Panc1 (cell line): ENCODE measurements at regions not wholly inside any gene's neighbourhood (a gene's known extent, or its start where the extent isn't known, plus 50 kb on each side); places are given as distances from the start of the nearest gene placed in this dataset.
A peak's percentile ranks its signal among the peaks of the same experiment; 100 is the strongest.
"Not testable (repeated sequence)": the region's sequence is repeated elsewhere in the genome, so short reads cannot be mapped to it uniquely, and the experiment has no call there.

Experiments
- ATAC-seq: fragments of 200-7000 bp; cut with Tn5 transposase; 2 replicates; pipeline ENCODE4 v1.9.1; 2020; ENCODE audit warnings: mild to moderate bottlenecking, moderate library complexity
- BruUV-seq: library from RNA; stranded (reverse); fragments of 400-500 nt; replicated peaks from 2 replicates; lab custom pipeline; 2021; lab: Mats Ljungman, UMichigan
- CTCF ChIA-PET: fragments of 300-600 bp; sonication (Branson Sonifier 250); formaldehyde crosslinking; loops from one replicate; lab custom pipeline; 2022; ENCODE audit warnings: antibody characterized with exemption; lab: Charles Lee
- POLR2A ChIA-PET: fragments of 300-600 bp; sonication (Branson Sonifier 250); formaldehyde crosslinking; loops from one replicate; lab custom pipeline; 2022; ENCODE audit warnings: antibody characterized with exemption; lab: Charles Lee
- DNase-seq: peaks from one replicate; pipeline ENCODE4 v3.0.0-alpha.2; 2010; ENCODE audit warnings: low read depth, low spot score
- H3K27ac ChIP-seq: 2 replicates; pipeline ENCODE4 v1.5.1; 2011; ENCODE audit warnings: mild to moderate bottlenecking, low read length, inconsistent platforms
- H3K27me3 ChIP-seq: fragments of 200-500 bp; sonication (Bioruptor generic); 2 replicates; pipeline ENCODE4 v1.6.0; 2014; ENCODE audit warnings: low read length, inconsistent platforms; ENCODE audit not compliant: control insufficient read depth, insufficient read depth
- H3K36me3 ChIP-seq: fragments of 200-500 bp; sonication (Bioruptor generic); 2 replicates; pipeline ENCODE4 v1.5.1; 2014; ENCODE audit warnings: inconsistent platforms, mild to moderate bottlenecking, low read length, moderate library complexity; ENCODE audit not compliant: control insufficient read depth, insufficient read depth
- H3K4me1 ChIP-seq: 2 replicates; pipeline ENCODE4 v1.5.1; 2011; ENCODE audit warnings: inconsistent platforms, mild to moderate bottlenecking, low read length, moderate library complexity; ENCODE audit not compliant: control insufficient read depth, insufficient read depth
- H3K4me3 ChIP-seq, 2 experiments: 2 replicates each; pipeline ENCODE4 v1.5.1; 2011 to 2012; ENCODE audit warnings: low read depth in 2 of 2, low read length in 2 of 2, mild to moderate bottlenecking in 2 of 2, inconsistent platforms in 1 of 2, moderate library complexity in 1 of 2
- H3K9me3 ChIP-seq: fragments of 200-500 bp; sonication (Bioruptor generic); 2 replicates; pipeline ENCODE4 v1.5.1; 2014; ENCODE audit warnings: low read depth, mild to moderate bottlenecking, inconsistent platforms, low read length, moderate library complexity; ENCODE audit not compliant: control insufficient read depth, insufficient read depth
- CTCF ChIP-seq: fragments of 450-650 bp; IDR thresholded peaks from 2 replicates; pipeline ENCODE4 v1.5.1; 2017; ENCODE audit warnings: mild to moderate bottlenecking
- POLR2AphosphoS5 ChIP-seq: IDR thresholded peaks from 2 replicates; pipeline ENCODE4 v1.6.1; 2012; ENCODE audit warnings: mild to moderate bottlenecking, low read depth, low read length, moderate library complexity
- REST ChIP-seq, 2 experiments: IDR thresholded peaks; 2 replicates each; pipeline ENCODE4 v1.6.1; 2011 to 2012; ENCODE audit warnings: low read depth in 2 of 2, control low read depth in 1 of 2, low read length in 1 of 2, mild to moderate bottlenecking in 1 of 2, moderate library complexity in 1 of 2; ENCODE audit not compliant: insufficient read depth in 1 of 2
- SIN3A ChIP-seq: IDR thresholded peaks from 2 replicates; pipeline ENCODE4 v1.6.1; 2012; ENCODE audit warnings: low read depth, mild to moderate bottlenecking, low read length, moderate library complexity, borderline replicate concordance; ENCODE audit not compliant: insufficient read depth
- TCF7L2 ChIP-seq: IDR thresholded peaks from 2 replicates; pipeline ENCODE4 v1.6.1; 2011; ENCODE audit warnings: mild to moderate bottlenecking, low read depth, low read length, inconsistent platforms
- in situ Hi-C: cut with HindIII; loops from 2 replicates; pipeline ENCODE4 v1.10.0; 2016; ENCODE audit warnings: low sequenced_read_pairs, low pct_unique_long_range_greater_than_20kb
- intact Hi-C: fragments of 100-400 bp; cut with micrococcal nuclease; formaldehyde crosslinking; loops from one replicate; pipeline ENCODE4 v1.10.0; 2022; ENCODE audit not compliant: unreplicated experiment

- intact Hi-C loops = no loop called here
- CTCF ChIA-PET = no interaction called here
- no peak for ATAC-seq
- H3K4me3 ChIP-seq = no peak overlapping the region
- no peak overlapping the region for H3K27ac ChIP-seq
- H3K9me3 ChIP-seq = no peaks in the 10 kb centered on the region
- H3K4me1 ChIP-seq = no peaks in the 10 kb centered on the region
- POLR2A ChIA-PET = no interaction called here
- no peaks in the 10 kb centered on the region for H3K36me3 ChIP-seq
- no TSS peak for BruUV-seq
- no peak for DNase-seq
- in situ Hi-C loops = no loop called here
- H3K27me3 ChIP-seq = peaks cover 2% of the 10 kb centered on the region; the same call in 1 of the 2 replicates
- no peak for TF ChIP-seq TCF7L2
- TF ChIP-seq SIN3A = no peak
- no peak for TF ChIP-seq CTCF
- no peak for TF ChIP-seq POLR2AphosphoS5
- TF ChIP-seq REST (IDR thresholded peaks at IDR 0.05; ENCODE audit: insufficient read depth in 1 of 2, low read depth in 2 of 2, low read length in 1 of 2) = no peak
Measured at GRCh38 chr14:106248321-106249192, 722.2 kb downstream of the TMEM121 start.

GRCh38 chr14:106253995-106254394 lies 727.6 kb downstream of the TMEM121 start:
- intact Hi-C loops, CTCF ChIA-PET, H3K4me1 ChIP-seq, H3K4me3 ChIP-seq, H3K9me3 ChIP-seq, in situ Hi-C loops, POLR2A ChIA-PET, ATAC-seq, H3K36me3 ChIP-seq, H3K27ac ChIP-seq, H3K27me3 ChIP-seq, DNase-seq, BruUV-seq: not testable (repeated sequence)

GRCh38 chr14:106257569-106257994 lies 731.2 kb downstream of the TMEM121 start:
- peaks cover 15% of the 10 kb centered on the region for H3K27me3 ChIP-seq
- intact Hi-C loops, ATAC-seq, DNase-seq, H3K9me3 ChIP-seq, BruUV-seq, H3K4me1 ChIP-seq, H3K27ac ChIP-seq, POLR2A ChIA-PET, in situ Hi-C loops, H3K36me3 ChIP-seq, H3K4me3 ChIP-seq: not testable (repeated sequence)
- CTCF ChIA-PET = interaction anchor here (0.5 to 0.7 kb wide), 2 partner anchors 8 to 1077 kb away, joined by 3 read pairs; no protein-coding TSS in a partner anchor
- TF ChIP-seq CTCF = peak; percentile 90
